GM19455 (cell line): ENCODE measurements at regions not wholly inside any gene's neighbourhood (a gene's known extent, or its start where the extent isn't known, plus 50 kb on each side); places are given as distances from the start of the nearest gene placed in this dataset.

Source experiments
- ATAC-seq: cut with Tn5 transposase; IDR thresholded peaks from one replicate; pipeline ENCODE4 v1.9.1; 2021; ENCODE audit not compliant: unreplicated experiment

DNA sequence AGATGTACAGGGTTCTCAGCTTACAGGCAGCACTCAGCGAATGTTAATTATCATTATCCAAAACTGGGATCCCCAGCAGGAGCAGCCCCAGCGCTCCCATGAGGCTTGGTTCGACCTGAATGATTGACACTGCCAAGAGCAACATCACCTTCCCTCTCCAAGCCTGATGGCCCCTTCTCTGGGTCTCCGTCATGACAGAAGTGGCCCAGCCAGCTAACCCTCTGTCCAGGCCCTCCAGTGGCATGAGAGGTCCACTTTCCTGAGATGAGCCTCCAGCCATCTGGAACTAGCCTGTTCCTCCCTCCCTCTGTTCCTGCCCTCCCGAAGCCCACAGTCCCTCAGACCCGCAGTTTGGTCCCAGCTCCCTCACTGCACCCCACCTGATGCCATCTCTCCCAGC is 97.0 kb upstream of the RAB6C start:
- ATAC-seq = no peak

GRCh38 chr2:129883121-129883520 is 96.3 kb upstream of the RAB6C start:
- ATAC-seq = no peak

GRCh38 chr2:129884221-129884786 is 95.2 kb upstream of the RAB6C start:
- no peak for ATAC-seq

- ATAC-seq = no peak
Observed at GRCh38 chr2:129885735-129886134, 93.7 kb upstream of the RAB6C start.

- no peak for ATAC-seq
Observed at GRCh38 chr2:129887688-129888266, 91.7 kb upstream of the RAB6C start.

GRCh38 chr2:129888461-129888860 is 91.0 kb upstream of the RAB6C start:
- no peak for ATAC-seq

- no peak for ATAC-seq
Observed at GRCh38 chr2:129888896-129889295, 90.6 kb upstream of the RAB6C start.

- ATAC-seq = no peak
Observed at GRCh38 chr2:129891341-129892320, 87.8 kb upstream of the RAB6C start.

GRCh38 chr2:129892360-129892759 is 87.1 kb upstream of the RAB6C start:
- ATAC-seq = no peak

- no peak for ATAC-seq
Observed at GRCh38 chr2:129892773-129893172, 86.7 kb upstream of the RAB6C start.

- no peak for ATAC-seq
Observed at GRCh38 chr2:129893244-129893643, 86.2 kb upstream of the RAB6C start.

DNA sequence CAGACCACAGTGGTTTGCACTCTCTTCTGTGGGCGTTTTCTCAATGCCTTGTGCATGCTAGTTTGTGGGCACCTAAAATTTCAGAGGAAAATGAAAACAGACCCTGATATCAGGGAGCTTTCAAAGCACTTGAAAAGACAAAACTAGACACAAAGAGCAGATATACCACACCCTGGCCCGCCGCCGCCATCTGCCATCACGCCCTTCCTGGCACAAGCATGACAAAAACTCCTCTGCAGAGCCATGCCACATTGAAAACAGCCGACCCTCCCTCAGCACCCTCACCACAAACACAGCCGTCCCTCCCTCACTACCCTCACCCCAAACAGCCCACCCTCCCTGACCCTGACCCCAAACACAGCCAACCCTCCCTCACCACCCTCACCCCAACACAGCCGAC is 84.8 kb upstream of the RAB6C start:
- ATAC-seq = no peak

GRCh38 chr2:129895061-129895460 is 84.4 kb upstream of the RAB6C start:
- ATAC-seq = no peak

GRCh38 chr2:129895526-129896082 is 83.9 kb upstream of the RAB6C start:
- ATAC-seq = no peak

DNA sequence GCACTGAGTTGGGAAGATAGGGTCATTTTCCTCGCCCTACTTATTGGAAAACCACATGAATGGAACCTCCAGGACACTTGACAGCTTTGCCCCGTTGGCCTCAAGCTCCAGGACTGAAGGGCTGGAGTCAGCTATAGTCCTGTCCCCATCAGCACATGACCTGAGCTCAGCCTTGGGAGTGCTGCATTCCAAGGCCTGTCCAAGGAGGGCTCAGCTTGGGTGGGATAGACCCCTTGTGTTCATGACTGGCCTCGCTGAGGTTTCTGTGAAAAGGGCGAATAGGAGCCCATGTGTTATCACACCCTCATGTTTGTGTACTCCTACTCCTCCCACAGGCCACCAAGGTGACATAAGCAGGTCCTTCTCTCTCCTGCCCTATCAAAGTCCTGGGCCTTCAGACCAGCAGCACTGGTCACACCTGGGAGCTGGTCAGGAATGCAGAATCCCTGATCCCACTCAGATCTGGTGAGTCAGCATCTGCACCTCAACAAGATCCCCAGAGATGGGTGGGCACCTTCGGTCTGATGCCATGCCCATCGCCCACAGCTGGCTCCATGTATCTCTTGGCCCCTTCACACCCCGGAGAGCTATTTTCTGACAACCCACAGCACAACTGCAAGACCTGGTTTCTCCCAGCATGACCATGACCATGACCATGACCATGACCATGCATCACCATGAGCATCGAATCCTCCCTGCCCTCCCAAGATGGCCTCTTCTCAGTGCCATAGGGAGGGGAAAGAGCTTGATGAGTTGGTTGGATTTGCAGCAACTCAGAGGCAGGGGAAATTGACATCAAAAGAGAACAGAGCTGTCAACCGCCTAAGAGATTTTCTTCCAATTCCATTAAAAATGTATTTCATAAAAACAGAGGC is 83.0 kb upstream of the RAB6C start:
- ATAC-seq = no peak

DNA sequence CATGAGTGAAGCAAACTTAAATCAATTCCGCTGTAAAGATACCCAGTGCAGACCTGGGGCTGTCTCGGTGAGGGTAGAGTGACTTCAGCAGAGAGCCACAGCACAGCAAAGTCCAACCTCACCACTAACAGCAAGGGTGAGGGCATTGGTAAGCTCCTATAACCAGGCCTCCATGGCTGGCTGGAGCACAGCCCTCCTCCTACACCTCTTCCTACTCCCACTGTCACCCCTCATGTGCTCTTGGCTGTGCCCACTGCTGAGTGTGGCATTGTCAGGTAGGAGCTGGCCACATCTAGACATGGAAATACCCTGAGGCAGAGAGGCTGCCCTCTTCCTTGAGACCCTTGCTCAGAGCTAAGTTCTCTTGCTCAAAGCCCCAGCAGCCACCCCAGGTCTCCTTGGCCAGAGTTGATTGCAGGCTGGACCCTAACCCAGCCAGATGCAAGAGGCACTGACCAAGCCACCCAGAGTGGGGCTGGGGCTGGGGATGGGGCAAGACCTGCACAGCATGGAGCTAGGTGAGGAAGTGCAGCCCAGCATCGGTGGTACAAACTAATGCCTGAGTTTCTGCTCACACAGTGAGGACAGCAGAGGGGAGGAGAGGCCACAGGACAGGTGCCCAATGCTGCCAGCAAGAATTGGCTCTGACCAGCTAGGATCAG is 77.6 kb upstream of the RAB6C start:
- ATAC-seq = no peak

DNA sequence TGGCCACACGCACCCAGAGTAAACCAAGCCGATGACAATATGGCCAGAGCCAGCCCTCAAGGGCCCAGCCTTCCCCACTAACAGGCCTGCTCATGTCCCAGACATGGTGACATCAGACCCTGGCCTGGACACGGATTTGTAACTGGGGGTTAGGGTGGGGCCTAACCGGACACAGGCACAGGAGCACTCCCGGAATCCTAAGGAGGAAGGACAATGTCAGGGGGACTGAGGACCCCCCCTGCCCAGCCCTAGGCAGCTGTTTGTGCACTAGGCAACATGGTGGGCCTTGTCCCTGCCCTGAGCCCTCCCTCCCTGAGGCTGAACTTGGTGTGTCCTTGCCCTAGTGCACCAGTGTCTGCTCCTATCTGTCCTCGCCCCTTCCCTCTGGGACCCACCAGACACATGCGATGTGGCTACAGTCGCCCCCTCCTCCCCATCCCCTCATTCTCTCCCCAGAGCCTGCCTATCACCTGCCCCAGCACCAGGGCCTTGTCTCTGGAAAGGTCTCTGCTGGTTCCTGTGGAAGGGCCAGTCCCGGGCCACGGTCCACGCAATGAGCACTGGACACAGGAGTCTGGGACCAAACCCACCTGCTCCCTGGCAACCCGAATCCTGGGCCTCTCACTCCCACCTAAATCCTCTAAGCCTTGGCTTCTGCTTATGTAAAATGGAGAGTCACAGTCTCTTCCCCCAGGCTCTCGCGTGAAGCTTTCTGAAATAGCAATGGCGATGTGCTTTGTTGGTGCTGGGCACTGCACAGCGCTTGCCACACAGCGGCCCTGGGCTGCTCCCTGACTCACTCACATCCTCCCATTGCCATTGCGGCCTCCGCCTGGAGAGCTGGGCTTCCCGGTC is 76.5 kb upstream of the RAB6C start:
- ATAC-seq = no peak

- no peak for ATAC-seq
Observed at GRCh38 chr2:129903586-129904425, 75.7 kb upstream of the RAB6C start.
